ENCODE measurements at regions not wholly inside any gene's neighbourhood (a gene's known extent, or its start where the extent isn't known, plus 50 kb on each side); places are given as distances from the start of the nearest gene placed in this dataset.

- no peak for DNase-seq
Measured at GRCh38 chr19:28495046-28495445, 717.9 kb downstream of the UQCRFS1 start.

- no peak for DNase-seq
Measured at GRCh38 chr19:28494461-28494860, 718.5 kb downstream of the UQCRFS1 start.

GRCh38 chr19:28493884-28494283, 719.1 kb downstream of the UQCRFS1 start:
- DNase-seq: no peak

- no peak for DNase-seq
Measured at GRCh38 chr19:28492621-28493020, 720.3 kb downstream of the UQCRFS1 start.

GRCh38 chr19:28492201-28492600, 720.8 kb downstream of the UQCRFS1 start:
- DNase-seq: no peak

GRCh38 chr19:28489776-28490175, 723.2 kb downstream of the UQCRFS1 start:
- no peak for DNase-seq

- no peak for DNase-seq
Measured at GRCh38 chr19:28489126-28489660, 723.8 kb downstream of the UQCRFS1 start.

- no peak for DNase-seq
Measured at GRCh38 chr19:28487999-28488398, 725.0 kb downstream of the UQCRFS1 start.

GRCh38 chr19:28486926-28487325, 726.0 kb downstream of the UQCRFS1 start:
- no peak for DNase-seq

- DNase-seq: no peak
Measured at GRCh38 chr19:28486473-28486872, 726.5 kb downstream of the UQCRFS1 start.

- no peak for DNase-seq
Measured at GRCh38 chr19:28485292-28485691, 727.7 kb downstream of the UQCRFS1 start.

GRCh38 chr19:28483197-28483596, 729.8 kb downstream of the UQCRFS1 start:
- DNase-seq: no peak

- no peak for DNase-seq
Measured at GRCh38 chr19:28482221-28482620, 730.7 kb downstream of the UQCRFS1 start.

GRCh38 chr19:28481674-28482073, 731.3 kb downstream of the UQCRFS1 start:
- DNase-seq: no peak

- no peak for DNase-seq
Measured at GRCh38 chr19:28475525-28475924, 737.4 kb downstream of the UQCRFS1 start.

GRCh38 chr19:28472843-28473242, 740.1 kb downstream of the UQCRFS1 start:
- no peak for DNase-seq

GRCh38 chr19:28471731-28472510, 741.0 kb downstream of the UQCRFS1 start:
- DNase-seq: no peak

GRCh38 chr19:28469544-28469943, 743.4 kb downstream of the UQCRFS1 start:
- DNase-seq: no peak

GRCh38 chr19:28468701-28469459, 744.1 kb downstream of the UQCRFS1 start:
- peak; percentile 41 for DNase-seq

- DNase-seq: peak; percentile 9
Measured at GRCh38 chr19:28466107-28467045, 746.6 kb downstream of the UQCRFS1 start.

- no peak for DNase-seq
Measured at GRCh38 chr19:28465371-28466086, 747.4 kb downstream of the UQCRFS1 start.

- no peak for DNase-seq
Measured at GRCh38 chr19:28463493-28464053, 749.4 kb downstream of the UQCRFS1 start.
